HUES6 (cell line): ENCODE measurements at regions not wholly inside any gene's neighbourhood (a gene's known extent, or its start where the extent isn't known, plus 50 kb on each side); places are given as distances from the start of the nearest gene placed in this dataset.

Source experiments
- H3K27ac ChIP-seq: 2 replicates; pipeline ENCODE4 v1.7.0; 2013; ENCODE audit warnings: low read depth, mild to moderate bottlenecking, low read length, inconsistent platforms
- H3K27me3 ChIP-seq: 2 replicates; pipeline ENCODE4 v1.6.1; 2013; ENCODE audit warnings: low read length; ENCODE audit not compliant: control insufficient read depth, insufficient read depth
- H3K36me3 ChIP-seq: 2 replicates; pipeline ENCODE4 v1.6.1; 2013; ENCODE audit warnings: low read length; ENCODE audit not compliant: control insufficient read depth, insufficient read depth
- H3K4me1 ChIP-seq: 2 replicates; pipeline ENCODE4 v1.6.1; 2013; ENCODE audit warnings: low read length; ENCODE audit not compliant: control insufficient read depth, insufficient read depth
- H3K4me3 ChIP-seq: 2 replicates; pipeline ENCODE4 v1.5.1; 2013; ENCODE audit warnings: low read depth, low read length
- H3K9ac ChIP-seq: one replicate; pipeline ENCODE4 v1.6.1; 2013; ENCODE audit warnings: mild to moderate bottlenecking, low read length
- H3K9me3 ChIP-seq: 2 replicates; pipeline ENCODE4 v1.6.1; 2013; ENCODE audit warnings: low read depth, low read length; ENCODE audit not compliant: control insufficient read depth, insufficient read depth

DNA sequence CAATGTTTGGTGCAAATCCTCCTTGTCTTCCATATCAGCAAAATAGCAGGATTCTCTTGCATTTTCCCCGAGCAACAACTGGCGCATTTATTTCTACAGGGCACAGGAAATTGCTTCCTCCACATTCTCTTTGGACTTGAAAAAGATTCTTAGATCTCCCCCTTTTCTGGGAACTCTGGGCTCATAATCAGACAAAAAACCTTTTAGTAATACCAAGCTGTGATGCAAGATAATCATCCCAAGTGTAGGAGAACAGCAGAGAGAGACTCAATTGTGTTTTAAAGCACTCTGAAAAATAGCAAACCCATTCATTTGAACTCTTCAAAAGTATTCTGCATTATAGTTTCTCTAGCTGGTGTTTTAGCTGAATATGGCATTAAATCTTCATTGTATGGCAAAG lies 419.6 kb upstream of the NPVF start:
- Histone ChIP-seq H3K27me3 (no peaks in the 10 kb centered on the region), H3K9ac (no peak overlapping the region), H3K36me3 (no peaks in the 10 kb centered on the region), H3K4me3 (no peak overlapping the region), H3K9me3 (no peaks in the 10 kb centered on the region), H3K27ac (no peak overlapping the region), H3K4me1 (no peaks in the 10 kb centered on the region)

DNA sequence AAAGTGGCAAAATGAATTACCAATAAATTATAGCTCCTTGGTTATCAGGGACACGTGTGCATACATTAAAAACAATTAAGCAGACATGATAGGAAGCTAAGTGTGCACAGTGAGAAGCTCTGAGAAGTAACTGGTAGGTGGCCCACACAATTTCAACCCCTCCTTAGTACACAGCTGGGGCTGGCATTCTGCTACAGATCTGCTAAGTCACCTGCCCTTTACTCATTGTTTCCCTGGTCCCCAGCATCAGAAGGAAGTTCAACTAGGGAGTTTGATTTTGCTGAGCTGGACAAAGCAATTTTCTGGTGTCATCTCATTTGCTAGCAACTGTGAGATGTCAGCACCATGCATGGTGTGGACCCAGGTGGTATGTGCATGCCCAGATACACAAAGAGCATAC lies 424.1 kb upstream of the NPVF start:
- Histone ChIP-seq H3K27ac (no peak overlapping the region), H3K36me3 (no peaks in the 10 kb centered on the region), H3K27me3 (no peaks in the 10 kb centered on the region), H3K4me1 (no peaks in the 10 kb centered on the region), H3K9ac (no peak overlapping the region), H3K4me3 (no peak overlapping the region), H3K9me3 (no peaks in the 10 kb centered on the region)

DNA sequence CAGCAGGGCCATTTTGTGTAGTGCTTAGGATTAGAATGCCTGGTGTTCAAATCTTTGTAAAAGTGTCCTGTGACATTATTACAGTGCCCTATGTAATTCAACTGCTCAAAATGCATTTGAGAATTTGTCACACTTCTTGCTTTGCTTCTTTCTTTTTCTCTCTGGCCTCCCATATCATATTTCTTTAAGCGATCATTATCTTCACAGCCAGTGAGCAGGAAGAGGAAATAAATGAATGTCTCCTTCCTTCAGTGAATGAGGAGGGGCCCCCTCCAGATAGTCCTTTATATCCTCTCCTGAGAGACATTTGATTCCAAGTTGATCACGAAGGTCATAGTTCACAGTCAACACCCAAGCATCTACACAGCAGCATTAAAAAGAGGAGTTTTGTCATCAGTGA lies 425.1 kb upstream of the NPVF start:
- Histone ChIP-seq H3K4me3 (no peak overlapping the region), H3K36me3 (no peaks in the 10 kb centered on the region), H3K9ac (no peak overlapping the region), H3K9me3 (no peaks in the 10 kb centered on the region), H3K27me3 (no peaks in the 10 kb centered on the region), H3K4me1 (no peaks in the 10 kb centered on the region), H3K27ac (no peak overlapping the region)

DNA sequence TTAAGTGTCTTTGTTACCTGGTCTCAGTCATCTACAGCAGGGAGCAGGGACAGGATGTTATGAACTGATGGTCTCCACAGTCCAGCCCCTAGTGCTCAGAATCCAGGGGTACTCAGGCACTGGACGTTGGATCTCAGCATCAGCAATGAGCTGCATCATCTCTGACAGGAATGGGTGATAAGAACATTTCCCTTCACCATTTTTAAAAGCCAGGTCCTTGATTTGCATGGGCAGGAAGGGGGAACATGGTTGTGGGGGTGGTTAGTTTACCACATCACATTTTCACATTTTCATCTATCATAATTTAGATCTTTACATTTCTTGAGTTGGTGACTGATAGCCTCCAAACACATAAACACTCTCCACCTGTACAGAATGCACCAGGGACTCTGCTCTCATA lies 427.8 kb upstream of the NPVF start:
- no peaks in the 10 kb centered on the region for H3K27me3 ChIP-seq
- no peak overlapping the region for H3K4me3 ChIP-seq
- H3K9me3 ChIP-seq, result no peaks in the 10 kb centered on the region
- no peaks in the 10 kb centered on the region for H3K36me3 ChIP-seq
- no peak overlapping the region for H3K9ac ChIP-seq
- H3K27ac ChIP-seq, result no peak overlapping the region
- no peaks in the 10 kb centered on the region for H3K4me1 ChIP-seq

DNA sequence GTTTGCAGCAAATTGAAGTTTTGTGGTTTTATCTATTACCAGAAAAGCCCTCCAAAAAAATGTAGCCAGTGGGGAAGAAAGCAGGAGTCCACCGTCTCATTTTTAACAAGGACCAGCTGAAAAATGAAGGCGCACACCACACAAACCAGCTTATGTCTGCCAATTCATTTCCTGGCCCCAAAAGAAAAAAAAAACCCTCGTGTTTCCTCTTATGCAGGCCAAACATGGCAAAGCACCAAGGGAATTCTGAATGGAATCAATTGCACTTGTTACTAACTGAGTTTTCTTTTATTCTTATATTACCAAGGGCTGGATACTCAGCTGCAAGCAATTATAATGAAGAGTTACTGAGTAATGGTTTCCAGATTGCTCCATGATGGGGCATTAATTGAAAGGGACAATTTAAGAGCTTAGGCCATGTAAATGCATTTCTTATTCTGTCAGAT lies 428.3 kb upstream of the NPVF start:
- Histone ChIP-seq H3K27ac (no peak overlapping the region), H3K27me3 (no peaks in the 10 kb centered on the region), H3K4me1 (no peaks in the 10 kb centered on the region), H3K36me3 (no peaks in the 10 kb centered on the region), H3K9me3 (no peaks in the 10 kb centered on the region), H3K9ac (no peak overlapping the region), H3K4me3 (no peak overlapping the region)

DNA sequence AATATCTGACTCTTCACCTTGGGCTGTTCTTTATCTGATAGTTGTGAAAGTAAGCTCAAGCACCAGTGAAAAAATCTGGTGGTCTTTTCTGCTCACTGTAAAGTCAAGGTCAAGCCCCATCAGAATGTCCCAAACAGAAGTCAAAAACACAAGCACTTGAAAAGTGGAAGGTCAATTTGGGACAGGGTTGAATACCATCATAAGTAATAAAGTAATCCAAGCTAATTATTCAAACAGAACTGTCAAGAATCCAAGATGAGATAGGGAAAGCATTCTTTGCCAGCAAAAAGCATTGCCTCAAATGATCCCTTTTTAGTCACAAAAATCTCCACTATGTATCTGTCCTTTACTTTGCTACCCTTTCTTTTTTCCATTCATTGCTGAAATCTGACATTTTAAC lies 430.1 kb upstream of the NPVF start:
- no peaks in the 10 kb centered on the region for H3K9me3 ChIP-seq
- H3K27me3 ChIP-seq, result no peaks in the 10 kb centered on the region
- no peak overlapping the region for H3K4me3 ChIP-seq
- H3K4me1 ChIP-seq, result no peaks in the 10 kb centered on the region
- H3K36me3 ChIP-seq, result no peaks in the 10 kb centered on the region
- no peak overlapping the region for H3K9ac ChIP-seq
- no peak overlapping the region for H3K27ac ChIP-seq

DNA sequence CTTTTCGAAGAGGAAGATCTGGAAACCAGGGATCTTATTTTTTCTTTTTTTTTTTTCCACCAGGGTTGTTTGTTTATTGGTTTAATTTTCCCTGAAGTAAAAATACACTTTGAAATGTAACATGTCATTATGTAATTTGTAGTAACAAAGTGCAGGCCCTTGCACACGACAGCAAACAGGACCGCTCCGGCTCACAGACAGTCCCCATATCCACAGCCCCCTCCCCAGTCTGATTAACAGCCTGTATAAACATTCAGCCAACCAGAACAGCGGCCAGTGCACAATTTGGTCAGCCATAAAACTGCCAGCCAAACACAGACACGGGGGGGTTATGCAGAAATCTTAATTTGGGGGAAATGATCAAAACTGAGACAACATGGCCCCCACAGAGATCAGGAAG lies 431.6 kb upstream of the NPVF start:
- Histone ChIP-seq H3K36me3 (no peaks in the 10 kb centered on the region), H3K9me3 (no peaks in the 10 kb centered on the region), H3K4me3 (no peak overlapping the region), H3K27me3 (no peaks in the 10 kb centered on the region), H3K9ac (no peak overlapping the region), H3K4me1 (no peaks in the 10 kb centered on the region), H3K27ac (no peak overlapping the region)

DNA sequence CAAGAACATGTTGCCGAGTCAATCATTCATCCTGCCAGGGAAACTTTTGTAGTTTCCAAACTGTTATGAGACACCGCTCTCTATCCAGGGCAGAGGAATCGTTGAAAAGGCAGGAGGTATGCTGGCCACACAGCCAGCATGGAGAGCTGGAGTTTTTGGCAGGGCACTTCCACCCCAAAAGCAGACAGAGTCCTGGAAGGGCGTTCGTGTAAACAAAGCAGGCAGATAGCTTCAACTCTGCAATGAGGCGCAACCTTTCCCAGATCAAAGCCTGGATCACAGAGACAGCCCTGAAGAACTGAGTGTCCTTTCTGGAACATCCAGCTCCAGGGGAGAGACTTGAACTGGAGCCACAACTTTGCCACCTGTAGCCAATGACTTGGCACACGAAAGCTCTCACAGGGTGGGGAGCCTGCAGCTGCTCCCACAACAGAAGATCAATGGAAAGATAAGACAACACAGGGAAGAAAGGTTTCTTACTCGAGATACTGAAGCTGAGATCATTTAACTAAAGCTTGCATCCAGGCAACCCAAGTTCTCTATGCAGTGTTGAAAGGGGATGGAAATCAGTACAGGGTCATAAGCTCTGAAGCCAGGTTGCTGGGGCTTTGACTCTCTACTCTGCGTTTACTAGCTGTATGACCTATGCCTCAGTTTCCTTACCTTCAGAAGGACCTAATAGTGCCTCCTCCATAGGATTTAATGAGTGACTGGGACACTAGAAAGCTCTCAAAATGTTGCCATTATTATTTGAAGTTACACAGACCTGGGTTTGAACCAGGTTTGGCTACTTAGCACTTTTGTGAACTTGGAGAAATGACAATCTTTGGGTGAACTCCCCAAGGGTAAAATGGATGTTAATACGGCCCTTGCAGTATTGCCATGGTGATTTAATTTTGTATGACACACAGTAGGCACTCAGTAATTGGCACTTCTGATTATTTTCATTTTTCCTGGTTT lies 434.8 kb upstream of the NPVF start:
- Histone ChIP-seq H3K9ac (no peak overlapping the region), H3K4me1 (no peaks in the 10 kb centered on the region), H3K9me3 (no peaks in the 10 kb centered on the region), H3K27ac (no peak overlapping the region), H3K4me3 (no peak overlapping the region), H3K27me3 (no peaks in the 10 kb centered on the region), H3K36me3 (no peaks in the 10 kb centered on the region)

DNA sequence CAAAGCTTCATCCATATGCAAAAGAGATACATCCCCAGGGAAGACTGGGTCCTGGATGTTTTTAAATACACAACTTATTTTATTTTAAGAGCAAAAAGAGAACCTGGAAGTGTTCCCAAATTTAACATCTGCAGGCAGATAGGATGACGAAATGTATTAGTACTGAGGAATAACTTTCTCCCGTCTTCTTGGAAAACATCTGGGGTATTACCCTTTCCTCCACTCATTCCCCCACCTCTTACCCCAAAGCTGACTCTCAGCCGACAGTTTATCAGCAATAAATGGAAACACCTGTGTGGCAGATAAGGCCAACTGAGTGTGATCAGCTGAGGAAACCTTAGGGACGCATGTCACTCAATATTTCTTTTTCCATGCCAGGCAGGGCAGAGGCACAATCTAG lies 435.6 kb upstream of the NPVF start:
- Histone ChIP-seq H3K4me1 (no peaks in the 10 kb centered on the region), H3K4me3 (no peak overlapping the region), H3K27ac (no peak overlapping the region), H3K9me3 (no peaks in the 10 kb centered on the region), H3K9ac (no peak overlapping the region), H3K27me3 (no peaks in the 10 kb centered on the region), H3K36me3 (no peaks in the 10 kb centered on the region)

DNA sequence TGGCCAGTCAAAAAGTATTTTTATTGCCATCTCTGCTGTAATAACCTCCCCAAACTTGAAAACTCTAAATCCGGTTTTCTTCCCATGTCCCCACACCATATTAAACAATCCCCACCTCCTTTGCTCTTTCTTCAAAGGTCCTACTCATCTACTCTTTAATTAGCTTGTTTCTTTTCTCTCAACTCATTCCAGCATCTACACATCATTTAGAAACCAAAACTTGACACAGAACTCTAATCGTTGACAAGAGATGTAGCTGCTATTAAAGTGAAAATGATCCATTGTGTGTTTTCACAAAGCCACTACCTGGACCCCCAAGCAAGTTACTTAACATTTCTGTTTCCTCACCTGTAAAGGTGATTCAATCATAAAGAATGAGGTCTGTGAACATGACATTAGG lies 436.3 kb upstream of the NPVF start:
- Histone ChIP-seq H3K27me3 (no peaks in the 10 kb centered on the region), H3K9me3 (no peaks in the 10 kb centered on the region), H3K27ac (no peak overlapping the region), H3K4me3 (no peak overlapping the region), H3K4me1 (no peaks in the 10 kb centered on the region), H3K36me3 (no peaks in the 10 kb centered on the region), H3K9ac (no peak overlapping the region)

DNA sequence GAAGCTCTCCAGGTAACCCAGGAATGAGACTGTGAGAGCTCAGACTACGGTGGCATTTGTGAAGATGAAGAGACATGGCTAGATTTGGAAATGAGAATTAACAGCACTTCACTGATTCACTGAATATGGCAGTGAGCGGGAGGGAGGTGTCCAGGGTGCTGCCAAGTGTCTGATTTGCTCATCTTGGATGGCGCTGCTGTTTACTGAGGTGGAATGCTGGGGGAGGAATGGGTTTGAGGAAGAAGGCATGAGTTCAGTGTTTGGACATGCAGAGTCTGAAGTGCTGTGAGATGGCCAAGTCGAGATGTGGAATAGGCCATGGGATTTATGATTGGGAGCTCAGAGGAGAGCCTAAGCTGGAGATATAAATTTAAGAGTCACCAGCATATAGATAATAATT lies 437.1 kb upstream of the NPVF start:
- Histone ChIP-seq H3K4me1 (no peaks in the 10 kb centered on the region), H3K36me3 (no peaks in the 10 kb centered on the region), H3K9ac (no peak overlapping the region), H3K4me3 (no peak overlapping the region), H3K27ac (no peak overlapping the region), H3K27me3 (no peaks in the 10 kb centered on the region), H3K9me3 (no peaks in the 10 kb centered on the region)
